Epithelial cell of esophagus (primary cell): ENCODE measurements at regions not wholly inside any gene's neighbourhood (a gene's known extent, or its start where the extent isn't known, plus 50 kb on each side); places are given as distances from the start of the nearest gene placed in this dataset.

Experiments used
- DNase-seq: peaks from one replicate; pipeline ENCODE4 v3.0.0; 2010; ENCODE audit warnings: low read depth
- H3K4me3 ChIP-seq: 2 replicates; pipeline ENCODE4 v1.5.1; 2011; ENCODE audit warnings: mild to moderate bottlenecking, low read length, control low read depth
- CTCF ChIP-seq: IDR thresholded peaks from 2 replicates; pipeline ENCODE4 v1.5.1; 2011; ENCODE audit warnings: low read depth, mild to moderate bottlenecking, low read length, control low read depth, inconsistent platforms; ENCODE audit not compliant: insufficient read depth; ENCODE audit errors: missing control alignments

- no peak for TF ChIP-seq CTCF
- H3K4me3 ChIP-seq = no peak overlapping the region
- DNase-seq = no peak
Observed at GRCh38 chr3:181363231-181363630, 348.5 kb upstream of the SOX2 start.

GRCh38 chr3:181362378-181362777 lies 349.3 kb upstream of the SOX2 start:
- DNase-seq = peak; percentile 56
- TF ChIP-seq CTCF = no peak
- H3K4me3 ChIP-seq = no peak overlapping the region

- TF ChIP-seq CTCF = no peak
- H3K4me3 ChIP-seq = no peak overlapping the region
- DNase-seq = peak; percentile 24
Observed at GRCh38 chr3:181358562-181358961, 353.2 kb upstream of the SOX2 start.

GRCh38 chr3:181358060-181358459 lies 353.7 kb upstream of the SOX2 start:
- H3K4me3 ChIP-seq = no peak overlapping the region
- no peak for TF ChIP-seq CTCF
- DNase-seq = peak; percentile 28

- no peak overlapping the region for H3K4me3 ChIP-seq
- peak; percentile 24 for DNase-seq
- peak; percentile 43 for TF ChIP-seq CTCF
Observed at GRCh38 chr3:181354140-181354539, 357.6 kb upstream of the SOX2 start.

GRCh38 chr3:181344331-181344730 lies 354.8 kb upstream of the DNAJC19 start:
- DNase-seq = no peak
- TF ChIP-seq CTCF = no peak
- H3K4me3 ChIP-seq = no peak overlapping the region

GRCh38 chr3:181336597-181336996 lies 347.1 kb upstream of the DNAJC19 start:
- no peak for TF ChIP-seq CTCF
- H3K4me3 ChIP-seq = no peak overlapping the region
- DNase-seq = no peak
